Keratinocyte (primary cell): ENCODE measurements at regions not wholly inside any gene's neighbourhood (a gene's known extent, or its start where the extent isn't known, plus 50 kb on each side); places are given as distances from the start of the nearest gene placed in this dataset.

Experiments
- DNase-seq: peaks from one replicate; pipeline ENCODE4 v3.0.0-alpha.2; 2011; ENCODE audit warnings: low read depth, missing footprints, low spot score
- FAIRE-seq: peaks from 2 replicates; lab custom pipeline; 2011; peaks lifted over from hg19 to GRCh38; lab: Jason Lieb, UNC
- H2AFZ ChIP-seq: 2 replicates; pipeline ENCODE4 v1.6.0; 2012; ENCODE audit warnings: low read length, control low read depth, inconsistent platforms; ENCODE audit not compliant: control insufficient read depth
- H3K27ac ChIP-seq: 2 replicates; pipeline ENCODE4 v1.5.1; 2011; ENCODE audit warnings: low read length; ENCODE audit not compliant: control insufficient read depth, insufficient read depth
- H3K27me3 ChIP-seq: 3 replicates; pipeline ENCODE4 v1.6.0; 2011; ENCODE audit warnings: low read length; ENCODE audit not compliant: control insufficient read depth, insufficient read depth; ENCODE audit errors: extremely low read depth
- H3K36me3 ChIP-seq, 2 experiments: 2 replicates in 1 of 2; 3 replicates in 1 of 2; pipeline ENCODE4 v1.5.1; 2011; ENCODE audit warnings: low read length in 2 of 2, mild to moderate bottlenecking in 1 of 2; ENCODE audit not compliant: control insufficient read depth in 2 of 2, insufficient read depth in 2 of 2; ENCODE audit errors: extremely low read depth in 1 of 2
- H3K4me1 ChIP-seq: 3 replicates; pipeline ENCODE4 v1.5.1; 2011; ENCODE audit warnings: low read length; ENCODE audit not compliant: control insufficient read depth, insufficient read depth; ENCODE audit errors: extremely low read depth
- H3K4me2 ChIP-seq: 3 replicates; pipeline ENCODE4 v1.6.0; 2011; ENCODE audit warnings: low read depth, low read length; ENCODE audit not compliant: control insufficient read depth, insufficient read depth; ENCODE audit errors: extremely low read depth
- H3K4me3 ChIP-seq, 3 experiments: fragments of 200-600 bp in 1 of 3; sonication (generic) in 1 of 3; 2 replicates in 2 of 3; 3 replicates in 1 of 3; pipeline ENCODE4 v1.5.1; 2011 to 2016; ENCODE audit warnings: low read length in 3 of 3, mild to moderate bottlenecking in 3 of 3, control low read depth in 2 of 3, inconsistent platforms in 1 of 3, low read depth in 1 of 3, mixed read lengths in 1 of 3, mixed run types in 1 of 3, moderate library complexity in 1 of 3; ENCODE audit not compliant: control insufficient read depth in 2 of 3, insufficient read depth in 2 of 3; ENCODE audit errors: extremely low read depth in 1 of 3
- H3K79me2 ChIP-seq: 2 replicates; pipeline ENCODE4 v1.6.0; 2012; ENCODE audit warnings: low read length; ENCODE audit not compliant: control insufficient read depth, insufficient read depth
- H3K9ac ChIP-seq: 3 replicates; pipeline ENCODE4 v1.6.0; 2011; ENCODE audit warnings: low read length; ENCODE audit not compliant: control insufficient read depth, insufficient read depth; ENCODE audit errors: extremely low read depth
- H3K9me1 ChIP-seq: 3 replicates; pipeline ENCODE4 v1.6.0; 2011; ENCODE audit warnings: low read length; ENCODE audit not compliant: control insufficient read depth, insufficient read depth; ENCODE audit errors: extremely low read depth
- H3K9me3 ChIP-seq: 2 replicates; pipeline ENCODE4 v1.5.1; 2012; ENCODE audit warnings: low read depth, low read length; ENCODE audit not compliant: control insufficient read depth
- H4K20me1 ChIP-seq: 3 replicates; pipeline ENCODE4 v1.6.0; 2011; ENCODE audit warnings: low read length; ENCODE audit not compliant: control insufficient read depth, insufficient read depth; ENCODE audit errors: extremely low read depth
- EZH2 ChIP-seq: IDR thresholded peaks from one replicate; pipeline ENCODE4 v1.6.1; 2012; ENCODE audit warnings: inconsistent platforms, mild to moderate bottlenecking, low read length, moderate library complexity
- dilution Hi-C: fragments of 300-500 bp; cut with MboI; formaldehyde crosslinking; loops from one replicate; pipeline ENCODE4 v1.7.0; 2020; ENCODE audit warnings: low sequenced_read_pairs; ENCODE audit not compliant: extremely low pct_ligation_motif_present
- TF ChIP-seq, protein P1 (sequence below), 3 experiments: IDR thresholded peaks in 1 of 3; conservative IDR thresholded peaks in 1 of 3; optimal IDR thresholded peaks in 1 of 3; 2 replicates in 2 of 3; 3 replicates in 1 of 3; pipeline versions ENCODE3 to v1.5.1; 2011; ENCODE audit warnings: low read length in 3 of 3, mild to moderate bottlenecking in 3 of 3, moderate library complexity in 2 of 3, control low read depth in 1 of 3, inconsistent platforms in 1 of 3; ENCODE audit not compliant: insufficient read depth in 2 of 3; ENCODE audit errors: extremely low read depth in 1 of 3

DNA sequence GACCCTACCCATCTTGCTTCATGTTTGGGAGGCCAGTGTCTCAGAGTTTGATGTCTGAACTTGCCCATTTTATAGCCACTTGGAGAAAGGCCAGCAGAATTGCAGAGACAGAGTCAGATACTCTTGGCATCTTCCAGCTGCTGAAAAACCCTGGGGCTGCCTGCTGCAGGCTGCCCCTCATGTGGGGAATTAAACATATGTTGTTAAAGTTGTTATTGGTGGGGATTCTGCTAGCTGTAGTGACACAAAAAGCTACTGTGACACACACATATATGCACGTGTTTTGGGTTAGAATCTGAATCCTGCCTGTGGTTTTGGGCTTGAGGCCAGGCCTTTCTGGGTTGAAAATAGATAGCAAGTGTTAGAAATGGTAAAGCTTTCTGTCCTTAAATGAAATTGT lies 1288.4 kb downstream of the AACS start:
- TF ChIP-seq, protein P1, sequence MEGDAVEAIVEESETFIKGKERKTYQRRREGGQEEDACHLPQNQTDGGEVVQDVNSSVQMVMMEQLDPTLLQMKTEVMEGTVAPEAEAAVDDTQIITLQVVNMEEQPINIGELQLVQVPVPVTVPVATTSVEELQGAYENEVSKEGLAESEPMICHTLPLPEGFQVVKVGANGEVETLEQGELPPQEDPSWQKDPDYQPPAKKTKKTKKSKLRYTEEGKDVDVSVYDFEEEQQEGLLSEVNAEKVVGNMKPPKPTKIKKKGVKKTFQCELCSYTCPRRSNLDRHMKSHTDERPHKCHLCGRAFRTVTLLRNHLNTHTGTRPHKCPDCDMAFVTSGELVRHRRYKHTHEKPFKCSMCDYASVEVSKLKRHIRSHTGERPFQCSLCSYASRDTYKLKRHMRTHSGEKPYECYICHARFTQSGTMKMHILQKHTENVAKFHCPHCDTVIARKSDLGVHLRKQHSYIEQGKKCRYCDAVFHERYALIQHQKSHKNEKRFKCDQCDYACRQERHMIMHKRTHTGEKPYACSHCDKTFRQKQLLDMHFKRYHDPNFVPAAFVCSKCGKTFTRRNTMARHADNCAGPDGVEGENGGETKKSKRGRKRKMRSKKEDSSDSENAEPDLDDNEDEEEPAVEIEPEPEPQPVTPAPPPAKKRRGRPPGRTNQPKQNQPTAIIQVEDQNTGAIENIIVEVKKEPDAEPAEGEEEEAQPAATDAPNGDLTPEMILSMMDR (optimal IDR thresholded peaks at IDR 0.05 in 1 of 3, IDR thresholded peaks at IDR 0.05 in 1 of 3, conservative IDR thresholded peaks at IDR 0.05 in 1 of 3; ENCODE audit: extremely low read depth in 1 of 3, insufficient read depth in 2 of 3, low read length in 3 of 3), result no peak
- no peak for TF ChIP-seq EZH2
- DNase-seq (no peak), FAIRE-seq (no peak)
- Histone ChIP-seq H3K27ac (no peak overlapping the region), H3K36me3 (no peaks in the 10 kb centered on the region), H3K4me2 (no peak overlapping the region), H3K9me1 (no peaks in the 10 kb centered on the region), H3K4me1 (no peaks in the 10 kb centered on the region), H2AFZ (no peak overlapping the region), H3K9me3 (peaks cover 2% of the 10 kb centered on the region), H4K20me1 (no peaks in the 10 kb centered on the region), H3K27me3 (no peaks in the 10 kb centered on the region), H3K79me2 (no peaks in the 10 kb centered on the region), H3K9ac (no peak overlapping the region), H3K4me3 (no peak overlapping the region)
- dilution Hi-C loops, result no loop called here

DNA sequence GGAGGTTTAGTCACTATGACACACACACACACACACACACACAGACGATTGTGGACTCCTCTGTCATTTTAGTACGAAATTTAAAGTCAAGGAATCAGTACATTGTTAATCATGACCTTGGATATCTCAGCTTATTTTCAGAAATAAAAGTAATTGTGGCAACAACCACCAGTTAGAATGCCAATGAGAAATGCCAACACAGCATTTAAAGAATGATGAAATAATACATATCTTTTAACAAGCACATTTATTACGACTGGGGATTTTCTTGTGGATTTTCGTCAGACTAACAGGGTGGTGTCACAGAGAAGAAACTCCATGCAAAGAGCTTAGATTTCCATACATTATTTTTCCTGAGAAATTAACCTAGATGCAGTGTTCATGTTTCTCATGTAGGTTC lies 1289.4 kb downstream of the AACS start:
- no peaks in the 10 kb centered on the region for H4K20me1 ChIP-seq
- FAIRE-seq (no peak), DNase-seq (no peak)
- dilution Hi-C loops, result no loop called here
- no peaks in the 10 kb centered on the region for H3K36me3 ChIP-seq
- H3K27me3 ChIP-seq, result no peaks in the 10 kb centered on the region
- H3K79me2 ChIP-seq, result no peaks in the 10 kb centered on the region
- no peak overlapping the region for H3K9ac ChIP-seq
- no peak overlapping the region for H3K4me3 ChIP-seq
- no peak overlapping the region for H3K4me2 ChIP-seq
- no peak overlapping the region for H2AFZ ChIP-seq
- no peak for TF ChIP-seq EZH2
- TF ChIP-seq, protein P1 (optimal IDR thresholded peaks at IDR 0.05 in 1 of 3, IDR thresholded peaks at IDR 0.05 in 1 of 3, conservative IDR thresholded peaks at IDR 0.05 in 1 of 3; ENCODE audit: extremely low read depth in 1 of 3, insufficient read depth in 2 of 3, low read length in 3 of 3), result no peak
- no peaks in the 10 kb centered on the region for H3K4me1 ChIP-seq
- H3K27ac ChIP-seq, result no peak overlapping the region
- H3K9me1 ChIP-seq, result no peaks in the 10 kb centered on the region
- peaks cover 2% of the 10 kb centered on the region for H3K9me3 ChIP-seq
